ENCODE measurements at regions not wholly inside any gene's neighbourhood (a gene's known extent, or its start where the extent isn't known, plus 50 kb on each side); places are given as distances from the start of the nearest gene placed in this dataset.

GRCh38 chr10:61542596-61542995, 89.4 kb upstream of the TMEM26 start:
- Histone ChIP-seq H3K79me1 (ENCODE audit: low read depth, low read length) (no peaks in the 10 kb centered on the region), H3K4me1 (replicated peaks in 1 of 4; ENCODE audit: control insufficient read depth in 3 of 4, insufficient read depth in 4 of 4, low read length in 3 of 4) (no peaks in the 10 kb centered on the region), H3K27ac (ENCODE audit: low read depth, low read length) (no peak overlapping the region), H2BK12ac (ENCODE audit: low read depth, low read length) (no peak overlapping the region), H2AK5ac (ENCODE audit: low read depth, low read length) (no peak overlapping the region), H3K18ac (ENCODE audit: extremely low read depth, low read length) (no peak overlapping the region), H3K4me3 (ENCODE audit: extremely low read depth in 1 of 4, insufficient read depth in 2 of 4, low read depth in 3 of 4, low read length in 4 of 4) (no peak overlapping the region), H2BK20ac (ENCODE audit: low read length) (no peak overlapping the region), H2BK120ac (replicated peaks; ENCODE audit: low read depth, low read length) (no peak overlapping the region), H3K14ac (ENCODE audit: insufficient read length) (no peak overlapping the region), H3K79me2 (ENCODE audit: control insufficient read depth in 1 of 2, insufficient read depth in 2 of 2, low read length in 2 of 2) (no peaks in the 10 kb centered on the region), H3K36me3 (ENCODE audit: control insufficient read depth in 2 of 4, insufficient read depth in 4 of 4, low read length in 3 of 4) (no peaks in the 10 kb centered on the region), H3K23ac (ENCODE audit: insufficient read length) (no peak overlapping the region), H4K20me1 (replicated peaks in 1 of 2; ENCODE audit: control insufficient read depth in 1 of 2, insufficient read depth in 2 of 2, low read length in 2 of 2) (no peaks in the 10 kb centered on the region), H3K4me2 (ENCODE audit: insufficient read depth in 1 of 2, low read depth in 2 of 2, low read length in 2 of 2) (no peak overlapping the region), H4K8ac (ENCODE audit: extremely low read depth, insufficient read depth, low read length) (no peak overlapping the region), H4K91ac (replicated peaks; ENCODE audit: insufficient read length, low read length) (no peak overlapping the region), H3K9ac (replicated peaks in 1 of 4; ENCODE audit: extremely low read depth in 1 of 4, low read depth in 3 of 4, low read length in 3 of 4) (no peak overlapping the region), H3K4ac (replicated peaks; ENCODE audit: insufficient read length, low read depth, low read length) (no peak overlapping the region), H4K5ac (ENCODE audit: insufficient read length, low read depth, low read length) (no peak overlapping the region), H2AFZ (ENCODE audit: low read length) (no peak overlapping the region), H3K56ac (replicated peaks; ENCODE audit: insufficient read length, low read depth, low read length) (no peak overlapping the region), H3K9me3 (ENCODE audit: insufficient read depth in 2 of 2, low read depth in 1 of 2, low read length in 1 of 2) (no peaks in the 10 kb centered on the region), H3K27me3 (replicated peaks in 1 of 4; ENCODE audit: control insufficient read depth in 3 of 4, extremely low read depth in 1 of 4, insufficient read depth in 3 of 4, low read length in 3 of 4) (no peaks in the 10 kb centered on the region), H2BK15ac (ENCODE audit: low read length) (no peak overlapping the region), H3K23me2 (ENCODE audit: low read depth, low read length) (no peaks in the 10 kb centered on the region), H2BK5ac (ENCODE audit: low read depth, low read length) (no peak overlapping the region)
- CTCF ChIA-PET (ENCODE audit: partially characterized antibody), result interaction anchor here (0.6 to 2.2 kb wide), 3 partner anchors 51 to 65 kb away, joined by 3 to 5 read pairs (median 3); no protein-coding TSS in a partner anchor
- DNase-seq (ENCODE audit: low read depth in 1 of 2, low spot score in 2 of 2) (no peak), FAIRE-seq (no peak)
- POLR2A ChIA-PET (ENCODE audit: partially characterized antibody), result no interaction called here
- TF ChIP-seq BCL11A (IDR thresholded peaks at IDR 0.05; ENCODE audit: low read depth in 2 of 2, low read length in 2 of 2) (no peak), SIRT6 (IDR thresholded peaks at IDR 0.05; ENCODE audit: low read length) (no peak), E2F6 (IDR thresholded peaks at IDR 0.05) (no peak)

Data from H1 (cell line).